ENCODE measurements at regions not wholly inside any gene's neighbourhood (a gene's known extent, or its start where the extent isn't known, plus 50 kb on each side); places are given as distances from the start of the nearest gene placed in this dataset.

- DNase-seq (ENCODE audit: low read depth, low spot score) (no peak), ATAC-seq (no peak)
- Histone ChIP-seq H3K36me3 (ENCODE audit: control insufficient read depth in 1 of 2, insufficient read depth in 2 of 2, low read length in 2 of 2) (no peaks in the 10 kb centered on the region), H3K9ac (ENCODE audit: low read length) (no peak overlapping the region), H4K20me1 (ENCODE audit: insufficient read depth) (no peaks in the 10 kb centered on the region; the same call in 1 of the 2 replicates), H3K4me2 (ENCODE audit: low read length) (no peak overlapping the region), H2AFZ (ENCODE audit: low read depth, low read length, poor library complexity, severe bottlenecking) (no peak overlapping the region), H3K9me3 (ENCODE audit: control insufficient read depth in 1 of 2, insufficient read depth in 1 of 2, low read depth in 1 of 2, low read length in 2 of 2) (no peaks in the 10 kb centered on the region), H3K27me3 (ENCODE audit: insufficient read depth, low read length) (no peaks in the 10 kb centered on the region), H3K4me1 (ENCODE audit: control insufficient read depth in 1 of 2, insufficient read depth in 2 of 2, low read length in 2 of 2) (no peaks in the 10 kb centered on the region), H3K79me2 (ENCODE audit: insufficient read depth, low read length) (no peaks in the 10 kb centered on the region), H3K27ac (ENCODE audit: low read depth, low read length) (no peak overlapping the region), H3K4me3 (replicated peaks in 1 of 2; ENCODE audit: low read depth in 1 of 2, low read length in 2 of 2) (no peak overlapping the region), H3K9me2 (ENCODE audit: insufficient read depth) (no peaks in the 10 kb centered on the region)
- intact Hi-C loops (cut with micrococcal nuclease) = no loop called here
- ChIA-PET CTCF (no interaction called here), RAD21 (ENCODE audit: low non-redundant PET in 1 of 2, low total read pairs in 2 of 2, uncharacterized antibody in 2 of 2, unreplicated experiment in 2 of 2) (no interaction called here), POLR2A (no interaction called here)
- no TSS peak for BruUV-seq (replicated peaks)
- no peak for TF ChIP-seq FOSL1 (IDR thresholded peaks at IDR 0.05; ENCODE audit: low read depth)
Measured at GRCh38 chrX:30992381-30992904, 79.4 kb downstream of the FTHL17 start.

- no peak overlapping the region for H3K9ac ChIP-seq (ENCODE audit: low read length)
- no TSS peak for BruUV-seq (replicated peaks)
- POLR2A ChIA-PET = no interaction called here
- no peaks in the 10 kb centered on the region; the same call in 1 of the 2 replicates for H4K20me1 ChIP-seq (ENCODE audit: insufficient read depth)
- H3K36me3 ChIP-seq (ENCODE audit: control insufficient read depth in 1 of 2, insufficient read depth in 2 of 2, low read length in 2 of 2) = no peaks in the 10 kb centered on the region
- no peak overlapping the region for H3K27ac ChIP-seq (ENCODE audit: low read depth, low read length)
- DNase-seq (ENCODE audit: low read depth, low spot score) (no peak), ATAC-seq (no peak)
- H2AFZ ChIP-seq (ENCODE audit: low read depth, low read length, poor library complexity, severe bottlenecking) = no peak overlapping the region
- CTCF ChIA-PET = no interaction called here
- H3K4me2 ChIP-seq (ENCODE audit: low read length) = no peak overlapping the region
- intact Hi-C loops (cut with micrococcal nuclease) = no loop called here
- H3K9me3 ChIP-seq (ENCODE audit: control insufficient read depth in 1 of 2, insufficient read depth in 1 of 2, low read depth in 1 of 2, low read length in 2 of 2) = no peaks in the 10 kb centered on the region
- H3K4me1 ChIP-seq (ENCODE audit: control insufficient read depth in 1 of 2, insufficient read depth in 2 of 2, low read length in 2 of 2) = no peaks in the 10 kb centered on the region
- RAD21 ChIA-PET (ENCODE audit: low non-redundant PET in 1 of 2, low total read pairs in 2 of 2, uncharacterized antibody in 2 of 2, unreplicated experiment in 2 of 2) = no interaction called here
- peaks cover 6% of the 10 kb centered on the region; the same call in 1 of the 2 replicates for H3K27me3 ChIP-seq (ENCODE audit: insufficient read depth, low read length)
- H3K9me2 ChIP-seq (ENCODE audit: insufficient read depth) = no peaks in the 10 kb centered on the region
- H3K4me3 ChIP-seq (replicated peaks in 1 of 2; ENCODE audit: low read depth in 1 of 2, low read length in 2 of 2) = no peak overlapping the region
- H3K79me2 ChIP-seq (ENCODE audit: insufficient read depth, low read length) = no peaks in the 10 kb centered on the region
- no peak for TF ChIP-seq POLR2A (IDR thresholded peaks at IDR 0.05; ENCODE audit: borderline replicate concordance, extremely low read depth, insufficient read depth, insufficient read length)
- TF ChIP-seq JUND (IDR thresholded peaks at IDR 0.05) = no peak
- no peak for TF ChIP-seq ZFX (IDR thresholded peaks at IDR 0.05)
- TF ChIP-seq YY1 (IDR thresholded peaks at IDR 0.05; ENCODE audit: extremely low read depth, insufficient replicate concordance, low read depth, low read length) = no peak
- no peak for TF ChIP-seq FOSL1 (IDR thresholded peaks at IDR 0.05; ENCODE audit: low read depth)
- TF ChIP-seq TCF7L2 (IDR thresholded peaks at IDR 0.05; ENCODE audit: borderline replicate concordance, extremely low read depth, insufficient read depth, insufficient read length) = no peak
- no peak for TF ChIP-seq ZBTB33 (IDR thresholded peaks at IDR 0.05; ENCODE audit: extremely low read depth, insufficient replicate concordance, low read length)
- TF ChIP-seq ATF3 (IDR thresholded peaks at IDR 0.05) = no peak
- TF ChIP-seq EGR1 (IDR thresholded peaks at IDR 0.05; ENCODE audit: low read depth) = no peak
- TF ChIP-seq EZH2 (IDR thresholded peaks at IDR 0.05) = no peak
- no peak for TF ChIP-seq MAX (IDR thresholded peaks at IDR 0.05)
- TF ChIP-seq RAD21 (IDR thresholded peaks at IDR 0.05; ENCODE audit: low read depth) = no peak
- TF ChIP-seq ZNF274 (IDR thresholded peaks at IDR 0.05; ENCODE audit: low read depth, low read length) = no peak
- no peak for TF ChIP-seq CTCF (IDR thresholded peaks at IDR 0.05 in 2 of 3, conservative IDR thresholded peaks at IDR 0.05 in 1 of 3; ENCODE audit: borderline replicate concordance in 1 of 3, insufficient read depth in 1 of 3, low read depth in 2 of 3, low read length in 2 of 3)
- TF ChIP-seq POLR2AphosphoS5 (IDR thresholded peaks at IDR 0.05; ENCODE audit: low read depth, low read length) = no peak
- TF ChIP-seq SIN3A (IDR thresholded peaks at IDR 0.05; ENCODE audit: low read depth) = no peak
- no peak for TF ChIP-seq SRF (IDR thresholded peaks at IDR 0.05; ENCODE audit: low read depth)
- no peak for TF ChIP-seq CBX3 (IDR thresholded peaks at IDR 0.05; ENCODE audit: low read depth)
- no peak for TF ChIP-seq EZH2phosphoT487 (IDR thresholded peaks at IDR 0.05; ENCODE audit: borderline replicate concordance)
Measured at GRCh38 chrX:30990361-30990760, 81.5 kb downstream of the FTHL17 start.

All from HCT116 (cell line).